ENCODE measurements at regions not wholly inside any gene's neighbourhood (a gene's known extent, or its start where the extent isn't known, plus 50 kb on each side); places are given as distances from the start of the nearest gene placed in this dataset.
"Not testable (repeated sequence)": the region's sequence is repeated elsewhere in the genome, so short reads cannot be mapped to it uniquely, and the experiment has no call there.

DNA sequence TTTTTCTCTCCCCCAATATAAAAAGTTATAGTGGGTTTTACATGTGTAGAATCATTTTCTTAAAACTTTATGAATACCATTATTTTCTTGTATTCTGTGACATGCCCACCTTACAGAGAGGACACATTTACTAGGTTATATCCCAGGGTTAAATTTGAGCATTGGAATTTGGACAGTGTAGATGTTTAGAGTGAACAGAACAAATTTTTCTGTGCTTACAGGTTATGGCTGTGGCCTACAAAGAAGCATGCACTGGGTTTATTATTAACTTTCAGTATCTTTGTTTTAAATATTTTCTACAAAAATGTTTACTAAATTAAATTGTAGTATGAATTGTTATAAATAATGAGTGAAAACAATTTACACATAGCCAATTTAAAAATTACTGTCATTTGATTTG is 51.3 kb upstream of the TRIM77 start:
- TF ChIP-seq, protein P1, sequence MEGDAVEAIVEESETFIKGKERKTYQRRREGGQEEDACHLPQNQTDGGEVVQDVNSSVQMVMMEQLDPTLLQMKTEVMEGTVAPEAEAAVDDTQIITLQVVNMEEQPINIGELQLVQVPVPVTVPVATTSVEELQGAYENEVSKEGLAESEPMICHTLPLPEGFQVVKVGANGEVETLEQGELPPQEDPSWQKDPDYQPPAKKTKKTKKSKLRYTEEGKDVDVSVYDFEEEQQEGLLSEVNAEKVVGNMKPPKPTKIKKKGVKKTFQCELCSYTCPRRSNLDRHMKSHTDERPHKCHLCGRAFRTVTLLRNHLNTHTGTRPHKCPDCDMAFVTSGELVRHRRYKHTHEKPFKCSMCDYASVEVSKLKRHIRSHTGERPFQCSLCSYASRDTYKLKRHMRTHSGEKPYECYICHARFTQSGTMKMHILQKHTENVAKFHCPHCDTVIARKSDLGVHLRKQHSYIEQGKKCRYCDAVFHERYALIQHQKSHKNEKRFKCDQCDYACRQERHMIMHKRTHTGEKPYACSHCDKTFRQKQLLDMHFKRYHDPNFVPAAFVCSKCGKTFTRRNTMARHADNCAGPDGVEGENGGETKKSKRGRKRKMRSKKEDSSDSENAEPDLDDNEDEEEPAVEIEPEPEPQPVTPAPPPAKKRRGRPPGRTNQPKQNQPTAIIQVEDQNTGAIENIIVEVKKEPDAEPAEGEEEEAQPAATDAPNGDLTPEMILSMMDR (IDR thresholded peaks at IDR 0.05), result not testable (repeated sequence)
- not testable (repeated sequence) for TF ChIP-seq POLR2AphosphoS5, POLR2A (IDR thresholded peaks at IDR 0.05)
